Loucy (cell line): ENCODE measurements at regions not wholly inside any gene's neighbourhood (a gene's known extent, or its start where the extent isn't known, plus 50 kb on each side); places are given as distances from the start of the nearest gene placed in this dataset.

Source experiments
- EZH2phosphoT487 ChIP-seq: fragments of 200-600 bp; IDR thresholded peaks from 2 replicates; pipeline ENCODE4 v1.6.1; 2018; ENCODE audit warnings: antibody characterized with exemption, mild to moderate bottlenecking, moderate library complexity, borderline replicate concordance
- TF ChIP-seq, protein P1 (sequence below): fragments of 200-600 bp; sonication (generic); conservative IDR thresholded peaks from 2 replicates; pipeline ENCODE4 v1.5.1; 2014; ENCODE audit warnings: mild to moderate bottlenecking, antibody characterized with exemption, low read length

DNA sequence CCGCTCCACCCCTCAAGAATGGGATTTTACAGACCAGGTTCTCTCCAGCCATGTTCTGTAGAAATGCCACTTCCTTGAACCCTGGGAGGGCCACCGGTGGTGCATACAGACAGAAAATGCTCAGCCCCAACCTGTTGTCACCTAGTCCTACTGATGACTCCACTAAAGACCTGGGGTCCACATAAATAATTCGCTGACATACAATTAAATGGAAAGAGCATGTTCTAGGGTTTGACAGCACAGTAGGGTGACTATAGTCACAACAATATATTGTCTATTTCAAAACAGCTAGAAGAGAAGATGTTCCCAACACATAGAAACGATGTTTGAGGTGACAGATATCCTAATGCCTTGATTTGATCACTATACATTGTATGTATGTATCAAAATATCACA, 155.6 kb upstream of the NEBL start:
- TF ChIP-seq, protein P1, sequence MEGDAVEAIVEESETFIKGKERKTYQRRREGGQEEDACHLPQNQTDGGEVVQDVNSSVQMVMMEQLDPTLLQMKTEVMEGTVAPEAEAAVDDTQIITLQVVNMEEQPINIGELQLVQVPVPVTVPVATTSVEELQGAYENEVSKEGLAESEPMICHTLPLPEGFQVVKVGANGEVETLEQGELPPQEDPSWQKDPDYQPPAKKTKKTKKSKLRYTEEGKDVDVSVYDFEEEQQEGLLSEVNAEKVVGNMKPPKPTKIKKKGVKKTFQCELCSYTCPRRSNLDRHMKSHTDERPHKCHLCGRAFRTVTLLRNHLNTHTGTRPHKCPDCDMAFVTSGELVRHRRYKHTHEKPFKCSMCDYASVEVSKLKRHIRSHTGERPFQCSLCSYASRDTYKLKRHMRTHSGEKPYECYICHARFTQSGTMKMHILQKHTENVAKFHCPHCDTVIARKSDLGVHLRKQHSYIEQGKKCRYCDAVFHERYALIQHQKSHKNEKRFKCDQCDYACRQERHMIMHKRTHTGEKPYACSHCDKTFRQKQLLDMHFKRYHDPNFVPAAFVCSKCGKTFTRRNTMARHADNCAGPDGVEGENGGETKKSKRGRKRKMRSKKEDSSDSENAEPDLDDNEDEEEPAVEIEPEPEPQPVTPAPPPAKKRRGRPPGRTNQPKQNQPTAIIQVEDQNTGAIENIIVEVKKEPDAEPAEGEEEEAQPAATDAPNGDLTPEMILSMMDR = no peak
- no peak for TF ChIP-seq EZH2phosphoT487
